Breast epithelium (tissue), 3 donors: ENCODE measurements at regions not wholly inside any gene's neighbourhood (a gene's known extent, or its start where the extent isn't known, plus 50 kb on each side); places are given as distances from the start of the nearest gene placed in this dataset.

ENCODE experiments used
- POLR2A ChIP-seq: fragments of 450-650 bp; IDR thresholded peaks from one replicate; pipeline ENCODE4 v1.6.1; 2016; ENCODE audit warnings: antibody characterized with exemption, mild to moderate bottlenecking, moderate library complexity
- TF ChIP-seq, protein P1 (sequence below), 3 donors: fragments of 450-650 bp; IDR thresholded peaks; one replicate each; pipeline ENCODE4 v1.5.1; 2016 to 2017; ENCODE audit warnings: antibody characterized with exemption in 3 of 3, mild to moderate bottlenecking in 3 of 3, moderate library complexity in 3 of 3

DNA sequence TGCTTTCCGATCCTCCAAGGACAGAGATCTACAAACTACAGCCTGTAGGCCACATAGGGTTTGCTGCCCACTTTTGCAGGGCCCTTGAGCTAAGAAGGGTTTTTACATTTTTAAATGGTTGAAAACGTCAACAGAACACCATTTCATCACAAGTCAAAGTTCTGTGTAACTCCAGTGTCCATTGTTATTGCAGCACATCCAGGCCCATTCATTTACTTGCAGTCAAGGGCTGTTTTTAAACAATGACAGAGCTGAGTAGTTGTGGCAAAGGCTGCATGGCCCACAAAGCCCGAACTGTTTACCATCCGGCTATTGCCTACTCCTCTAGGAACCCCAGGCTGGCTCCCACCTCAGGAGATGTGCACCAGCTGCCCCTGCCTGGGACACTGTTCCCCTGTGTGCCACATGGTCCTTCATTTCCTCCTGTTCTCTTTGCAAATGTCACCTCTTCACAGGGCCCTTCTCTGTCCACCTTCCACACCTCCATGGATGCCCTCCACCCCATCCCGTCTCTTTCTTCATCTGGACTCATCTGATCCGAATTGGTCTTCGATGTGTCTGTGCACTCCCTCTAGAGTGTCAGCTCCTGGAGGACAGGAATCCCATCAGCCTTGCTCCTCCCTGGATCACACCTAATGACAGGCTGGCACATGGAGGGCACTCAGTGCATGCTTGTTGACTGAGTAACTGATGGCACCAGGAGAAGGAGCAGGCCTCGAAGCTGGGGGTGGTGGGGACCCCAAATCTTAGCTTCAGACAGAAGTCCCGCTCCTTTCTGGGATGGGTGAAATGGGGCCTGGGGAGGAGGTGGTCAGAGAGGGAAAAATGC lies 69.5 kb upstream of the IQSEC1 start:
- TF ChIP-seq, protein P1, sequence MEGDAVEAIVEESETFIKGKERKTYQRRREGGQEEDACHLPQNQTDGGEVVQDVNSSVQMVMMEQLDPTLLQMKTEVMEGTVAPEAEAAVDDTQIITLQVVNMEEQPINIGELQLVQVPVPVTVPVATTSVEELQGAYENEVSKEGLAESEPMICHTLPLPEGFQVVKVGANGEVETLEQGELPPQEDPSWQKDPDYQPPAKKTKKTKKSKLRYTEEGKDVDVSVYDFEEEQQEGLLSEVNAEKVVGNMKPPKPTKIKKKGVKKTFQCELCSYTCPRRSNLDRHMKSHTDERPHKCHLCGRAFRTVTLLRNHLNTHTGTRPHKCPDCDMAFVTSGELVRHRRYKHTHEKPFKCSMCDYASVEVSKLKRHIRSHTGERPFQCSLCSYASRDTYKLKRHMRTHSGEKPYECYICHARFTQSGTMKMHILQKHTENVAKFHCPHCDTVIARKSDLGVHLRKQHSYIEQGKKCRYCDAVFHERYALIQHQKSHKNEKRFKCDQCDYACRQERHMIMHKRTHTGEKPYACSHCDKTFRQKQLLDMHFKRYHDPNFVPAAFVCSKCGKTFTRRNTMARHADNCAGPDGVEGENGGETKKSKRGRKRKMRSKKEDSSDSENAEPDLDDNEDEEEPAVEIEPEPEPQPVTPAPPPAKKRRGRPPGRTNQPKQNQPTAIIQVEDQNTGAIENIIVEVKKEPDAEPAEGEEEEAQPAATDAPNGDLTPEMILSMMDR (IDR thresholded peaks at IDR 0.05), result no peak
- no peak for TF ChIP-seq POLR2A
